GM21447 (cell line): ENCODE measurements at regions not wholly inside any gene's neighbourhood (a gene's known extent, or its start where the extent isn't known, plus 50 kb on each side); places are given as distances from the start of the nearest gene placed in this dataset.

Source experiments
- ATAC-seq: cut with Tn5 transposase; IDR thresholded peaks from one replicate; pipeline ENCODE4 v1.9.1; 2021; ENCODE audit not compliant: unreplicated experiment

- no peak for ATAC-seq
Measured at GRCh38 chr1:96048572-96049212, 672.9 kb upstream of the PTBP2 start.

- no peak for ATAC-seq
Measured at GRCh38 chr1:96049759-96050409, 671.7 kb upstream of the PTBP2 start.

- ATAC-seq, result no peak
Measured at GRCh38 chr1:96059276-96059675, 662.3 kb upstream of the PTBP2 start.

DNA sequence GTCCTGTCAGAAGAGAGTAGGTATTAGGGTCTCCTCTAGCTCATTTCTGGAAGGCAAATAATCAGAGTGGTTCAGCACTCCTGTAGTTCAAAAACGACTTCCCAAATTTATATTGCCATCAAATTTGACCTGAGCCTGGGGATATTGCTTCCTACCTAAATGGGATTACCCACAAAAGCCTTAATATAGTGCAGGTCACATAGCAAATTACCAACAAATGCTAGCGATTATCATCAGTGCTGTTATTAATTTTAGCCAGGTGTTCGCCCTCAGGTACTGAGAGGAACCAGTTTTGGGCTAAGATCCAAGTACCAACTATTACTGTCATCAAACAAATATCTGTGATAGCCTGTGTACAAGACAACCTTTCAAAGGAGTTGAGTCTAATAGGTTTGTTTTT is 661.8 kb upstream of the PTBP2 start:
- no peak for ATAC-seq

DNA sequence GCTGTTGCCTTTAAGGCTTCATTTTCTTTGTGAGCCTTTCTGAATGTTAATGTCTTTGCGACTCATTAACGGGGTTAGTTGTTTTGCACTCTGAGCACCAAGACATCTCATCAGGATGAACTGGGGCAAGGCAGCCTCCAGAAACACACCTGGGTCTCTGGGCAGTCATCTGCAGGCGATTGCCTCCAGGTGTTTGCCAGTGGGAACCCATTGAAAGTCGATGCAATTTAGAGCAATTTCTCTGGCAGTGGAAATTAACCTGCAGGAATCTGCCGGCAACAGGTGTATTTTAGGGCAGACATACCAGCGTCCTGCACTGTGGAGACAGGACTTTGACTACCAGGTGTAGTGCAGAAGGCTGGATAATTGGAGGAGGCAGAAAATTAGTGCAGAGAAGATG is 661.0 kb upstream of the PTBP2 start:
- no peak for ATAC-seq

- ATAC-seq, result no peak
Measured at GRCh38 chr1:96072021-96072420, 649.6 kb upstream of the PTBP2 start.

- no peak for ATAC-seq
Measured at GRCh38 chr1:96073100-96073499, 648.5 kb upstream of the PTBP2 start.

DNA sequence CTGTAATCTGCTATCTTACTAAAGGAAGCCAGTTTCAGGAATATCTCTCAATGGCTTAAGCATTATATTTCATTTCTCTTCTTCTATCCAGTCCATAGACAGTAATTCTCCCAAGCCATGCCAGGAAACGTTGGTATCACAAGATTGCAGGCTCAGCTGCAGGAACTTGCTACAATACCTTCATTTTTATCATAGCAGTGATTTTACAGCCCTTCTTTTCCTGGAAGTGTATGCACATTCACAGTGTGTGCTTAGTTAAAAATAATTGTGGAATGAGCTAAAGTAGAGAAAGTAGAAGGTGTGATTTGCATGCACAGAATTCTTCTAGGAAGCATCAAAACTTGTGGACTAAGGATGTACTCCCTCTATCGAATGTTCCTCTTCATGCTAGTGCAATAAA is 647.2 kb upstream of the PTBP2 start:
- no peak for ATAC-seq

- ATAC-seq, result no peak
Measured at GRCh38 chr1:96074876-96075577, 646.6 kb upstream of the PTBP2 start.

GRCh38 chr1:96075704-96076455 is 645.7 kb upstream of the PTBP2 start:
- no peak for ATAC-seq

GRCh38 chr1:96076589-96076988 is 645.0 kb upstream of the PTBP2 start:
- no peak for ATAC-seq

GRCh38 chr1:96079581-96079980 is 642.0 kb upstream of the PTBP2 start:
- no peak for ATAC-seq

DNA sequence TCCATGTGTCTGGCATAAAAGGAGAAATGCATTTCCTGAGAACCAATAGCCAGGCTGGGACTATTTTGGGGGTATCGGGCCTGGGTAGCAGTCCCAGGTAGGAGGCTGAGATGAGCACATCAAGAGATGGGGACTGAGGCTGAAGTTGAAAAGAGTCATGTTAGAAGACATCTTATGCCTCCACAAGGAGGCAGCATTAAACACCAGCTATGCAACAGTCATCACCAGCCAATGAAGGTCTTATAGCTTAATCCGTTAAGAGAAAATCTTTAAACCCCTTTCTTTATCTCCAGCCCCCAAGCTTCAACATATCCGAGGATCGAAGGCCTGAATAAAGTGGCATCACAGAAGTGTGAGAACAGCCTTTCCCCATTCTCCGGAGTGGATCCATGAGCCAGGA is 640.7 kb upstream of the PTBP2 start:
- ATAC-seq, result no peak

DNA sequence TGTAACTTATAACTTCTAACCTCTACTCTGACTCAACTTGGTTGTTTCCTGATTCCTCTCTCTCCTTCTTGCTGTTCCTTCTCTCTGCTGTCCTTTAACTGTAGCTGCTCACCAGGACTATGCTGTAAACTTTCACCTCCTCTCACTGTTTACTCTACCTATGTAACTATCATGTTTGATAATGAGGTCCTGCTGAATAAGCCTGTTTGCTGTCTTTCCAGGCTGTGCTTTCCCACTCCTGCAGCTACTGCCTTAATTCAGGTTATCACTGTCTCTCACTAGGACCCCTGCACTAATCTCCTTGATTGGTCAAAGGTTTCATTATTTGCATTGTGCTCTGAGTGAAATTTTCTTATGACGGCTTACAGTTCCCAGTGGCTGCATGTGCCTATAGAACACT is 633.9 kb upstream of the PTBP2 start:
- no peak for ATAC-seq

- no peak for ATAC-seq
Measured at GRCh38 chr1:96090134-96090533, 631.5 kb upstream of the PTBP2 start.

DNA sequence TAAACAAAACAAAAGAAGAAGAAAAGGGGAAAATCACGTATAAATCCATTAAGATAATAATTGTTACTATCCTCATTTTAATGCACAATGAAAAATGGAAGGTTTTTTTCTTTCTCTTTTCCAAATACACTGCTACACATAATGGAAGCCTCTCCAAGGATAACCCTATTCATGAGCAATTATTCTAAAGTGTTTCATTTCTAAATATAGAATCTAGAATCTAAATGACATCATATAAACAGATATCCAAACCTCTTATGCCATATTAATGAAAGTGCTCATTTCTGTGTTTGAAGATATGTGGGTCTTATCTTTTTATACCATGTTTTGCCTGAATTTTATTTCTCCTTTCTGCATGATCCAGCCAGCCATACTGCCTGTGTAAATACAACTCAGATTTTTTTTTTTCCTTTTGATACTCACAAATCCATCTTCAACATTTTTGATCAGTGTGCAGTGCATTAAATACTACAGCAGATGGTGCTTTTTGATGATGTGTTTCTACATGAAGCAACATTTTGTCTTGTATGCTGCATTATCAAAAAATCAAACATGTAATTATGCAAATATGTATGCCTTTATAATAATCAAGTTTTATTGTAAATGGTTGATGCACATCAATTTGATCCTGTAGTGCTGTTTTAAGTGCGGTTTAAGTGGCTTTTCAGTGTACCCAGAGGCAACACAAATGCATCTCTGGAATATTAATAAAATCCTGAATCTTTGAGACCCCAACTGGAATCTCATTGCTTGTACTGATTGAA is 625.6 kb upstream of the PTBP2 start:
- no peak for ATAC-seq

DNA sequence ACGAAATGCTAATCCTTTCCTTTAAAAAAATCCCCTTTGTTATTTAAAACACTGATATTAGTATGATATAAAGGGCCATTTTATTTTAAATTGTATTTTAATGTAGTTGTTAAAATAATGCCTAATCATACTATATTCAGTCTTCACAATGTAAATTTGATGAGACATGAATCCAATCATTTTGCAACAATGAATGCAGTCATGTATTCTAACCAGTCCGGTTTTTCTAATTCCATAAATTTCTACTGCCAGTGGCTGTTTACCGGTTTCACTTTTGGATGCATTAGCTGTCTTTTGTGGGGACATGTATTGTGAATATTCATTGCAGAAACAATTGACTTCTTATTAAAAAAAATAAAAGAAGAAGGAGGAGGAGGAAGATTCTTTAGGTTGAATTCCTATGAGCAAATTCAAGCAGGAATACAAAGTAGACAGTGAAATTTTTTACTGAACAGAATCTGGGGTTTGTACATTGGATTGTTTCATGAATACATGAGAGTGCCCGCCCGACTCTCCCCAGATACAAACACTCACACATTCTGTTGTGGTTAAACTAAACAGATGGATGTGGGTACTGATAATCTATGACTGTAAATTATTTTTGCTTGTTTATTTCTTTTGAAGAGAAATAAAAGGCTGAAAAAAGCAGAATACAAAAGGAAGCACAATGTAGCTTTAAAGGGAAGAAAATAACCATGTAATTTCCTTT is 624.8 kb upstream of the PTBP2 start:
- ATAC-seq, result no peak

DNA sequence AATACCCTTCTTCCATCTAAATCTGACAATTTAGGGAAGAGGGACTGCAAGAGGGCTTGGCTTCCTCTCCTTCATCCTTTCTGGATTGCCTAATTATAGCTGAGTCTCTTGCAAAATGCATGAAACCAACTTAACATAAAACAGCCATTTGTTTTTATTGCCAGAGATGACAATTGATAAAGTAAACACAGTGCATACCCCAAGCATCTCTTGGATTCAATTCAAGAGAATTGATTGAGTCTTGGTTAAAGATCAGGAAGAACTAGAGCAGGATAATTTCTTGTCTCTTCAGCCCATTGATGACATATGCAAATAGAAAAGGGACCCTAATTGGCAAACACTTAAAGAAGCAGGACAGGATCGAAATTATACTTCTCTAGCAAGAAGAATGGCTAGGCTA is 617.1 kb upstream of the PTBP2 start:
- no peak for ATAC-seq

GRCh38 chr1:96104906-96105305 is 616.7 kb upstream of the PTBP2 start:
- no peak for ATAC-seq

GRCh38 chr1:96116731-96117130 is 604.9 kb upstream of the PTBP2 start:
- no peak for ATAC-seq
